ENCODE measurements at regions not wholly inside any gene's neighbourhood (a gene's known extent, or its start where the extent isn't known, plus 50 kb on each side); places are given as distances from the start of the nearest gene placed in this dataset.

- ChIA-PET CTCF (no interaction called here), POLR2A (ENCODE audit: low non-redundant PET) (no interaction called here)
- DNase-seq (ENCODE audit: low spot score): no peak
- Histone ChIP-seq H3K27ac (ENCODE audit: low read depth, low read length, poor library complexity, severe bottlenecking) (no peak overlapping the region), H3K4me3 (ENCODE audit: low read depth, low read length, poor library complexity, severe bottlenecking) (no peak overlapping the region), H3K4me1 (ENCODE audit: insufficient read depth, low read length, poor library complexity, severe bottlenecking) (peaks cover 26% of the 10 kb centered on the region), H3K9me3 (ENCODE audit: low read depth, low read length, poor library complexity, severe bottlenecking) (no peaks in the 10 kb centered on the region), H3K36me3 (ENCODE audit: insufficient read depth, low read length, poor library complexity, severe bottlenecking) (no peaks in the 10 kb centered on the region), H3K27me3 (replicated peaks; ENCODE audit: insufficient read depth, low read depth, low read length, poor library complexity) (no peaks in the 10 kb centered on the region)
- intact Hi-C loops (cut with micrococcal nuclease; ENCODE audit: unreplicated experiment): no loop called here
- TF ChIP-seq CTCF (conservative IDR thresholded peaks at IDR 0.05; ENCODE audit: low read depth, low read length) (no peak), EZH2 (IDR thresholded peaks at IDR 0.05; ENCODE audit: borderline replicate concordance, low read depth, low read length, poor library complexity, severe bottlenecking) (no peak)
- no TSS peak for BruUV-seq (replicated peaks)
These were observed 146.5 kb upstream of the MEOX2 start for GRCh38 chr7:15832996-15833395.

- DNase-seq (ENCODE audit: low spot score): no peak
- Histone ChIP-seq H3K27me3 (replicated peaks; ENCODE audit: insufficient read depth, low read depth, low read length, poor library complexity) (no peaks in the 10 kb centered on the region), H3K27ac (ENCODE audit: low read depth, low read length, poor library complexity, severe bottlenecking) (no peak overlapping the region), H3K36me3 (ENCODE audit: insufficient read depth, low read length, poor library complexity, severe bottlenecking) (no peaks in the 10 kb centered on the region), H3K9me3 (ENCODE audit: low read depth, low read length, poor library complexity, severe bottlenecking) (no peaks in the 10 kb centered on the region), H3K4me1 (ENCODE audit: insufficient read depth, low read length, poor library complexity, severe bottlenecking) (peaks cover 14% of the 10 kb centered on the region), H3K4me3 (ENCODE audit: low read depth, low read length, poor library complexity, severe bottlenecking) (no peak overlapping the region)
- CTCF ChIA-PET: no interaction called here
- POLR2A ChIA-PET (ENCODE audit: low non-redundant PET): no interaction called here
- TF ChIP-seq CTCF (conservative IDR thresholded peaks at IDR 0.05; ENCODE audit: low read depth, low read length): no peak
- no peak for TF ChIP-seq EZH2 (IDR thresholded peaks at IDR 0.05; ENCODE audit: borderline replicate concordance, low read depth, low read length, poor library complexity, severe bottlenecking)
- BruUV-seq (replicated peaks): no TSS peak
- intact Hi-C loops (cut with micrococcal nuclease; ENCODE audit: unreplicated experiment): no loop called here
These were observed 145.1 kb upstream of the MEOX2 start for GRCh38 chr7:15831606-15832005.

GRCh38 chr7:15829691-15830090 is 143.2 kb upstream of the MEOX2 start:
- ChIA-PET CTCF (no interaction called here), POLR2A (ENCODE audit: low non-redundant PET) (no interaction called here)
- Histone ChIP-seq H3K36me3 (ENCODE audit: insufficient read depth, low read length, poor library complexity, severe bottlenecking) (no peaks in the 10 kb centered on the region), H3K27ac (ENCODE audit: low read depth, low read length, poor library complexity, severe bottlenecking) (no peak overlapping the region), H3K9me3 (ENCODE audit: low read depth, low read length, poor library complexity, severe bottlenecking) (no peaks in the 10 kb centered on the region), H3K4me1 (ENCODE audit: insufficient read depth, low read length, poor library complexity, severe bottlenecking) (peaks cover 13% of the 10 kb centered on the region), H3K4me3 (ENCODE audit: low read depth, low read length, poor library complexity, severe bottlenecking) (no peak overlapping the region), H3K27me3 (replicated peaks; ENCODE audit: insufficient read depth, low read depth, low read length, poor library complexity) (no peaks in the 10 kb centered on the region)
- no peak for DNase-seq (ENCODE audit: low spot score)
- no peak for TF ChIP-seq CTCF (conservative IDR thresholded peaks at IDR 0.05; ENCODE audit: low read depth, low read length)
- no peak for TF ChIP-seq EZH2 (IDR thresholded peaks at IDR 0.05; ENCODE audit: borderline replicate concordance, low read depth, low read length, poor library complexity, severe bottlenecking)
- intact Hi-C loops (cut with micrococcal nuclease; ENCODE audit: unreplicated experiment): loop anchor here (10.0 kb wide), 1 partner anchor 185 kb away; no protein-coding TSS in a partner anchor
- no TSS peak for BruUV-seq (replicated peaks)

All from A673 (cell line).